DOHH2 (cell line): ENCODE measurements at regions not wholly inside any gene's neighbourhood (a gene's known extent, or its start where the extent isn't known, plus 50 kb on each side); places are given as distances from the start of the nearest gene placed in this dataset.

ENCODE experiments used
- H3F3A ChIP-seq: fragments of 200-600 bp; sonication (generic), shearing (Covaris generic); 2 replicates; pipeline ENCODE4 v1.6.0; 2016; ENCODE audit warnings: antibody characterized with exemption, mild to moderate bottlenecking; ENCODE audit not compliant: control insufficient read depth, insufficient read depth
- H3K27ac ChIP-seq: fragments of 200-600 bp; sonication (generic); 2 replicates; pipeline ENCODE4 v1.5.1; 2014; ENCODE audit warnings: low read depth, mild to moderate bottlenecking, low read length, moderate library complexity
- H3K27me3 ChIP-seq: fragments of 200-600 bp; sonication (generic); 2 replicates; pipeline ENCODE4 v1.6.1; 2014; ENCODE audit warnings: mild to moderate bottlenecking, low read length, mixed read lengths; ENCODE audit not compliant: control insufficient read depth
- H3K36me3 ChIP-seq: fragments of 200-600 bp; sonication (generic); 2 replicates; pipeline ENCODE4 v1.6.1; 2014; ENCODE audit warnings: mild to moderate bottlenecking, low read length, moderate library complexity, mixed read lengths; ENCODE audit not compliant: control insufficient read depth
- H3K4me1 ChIP-seq: fragments of 200-600 bp; sonication (generic); 2 replicates; pipeline ENCODE4 v1.6.1; 2014; ENCODE audit warnings: mild to moderate bottlenecking, low read length, mixed read lengths; ENCODE audit not compliant: control insufficient read depth
- H3K4me2 ChIP-seq: fragments of 200-600 bp; sonication (generic); 2 replicates; pipeline ENCODE4 v1.6.0; 2014; ENCODE audit warnings: mild to moderate bottlenecking, low read length, moderate library complexity
- H3K4me3 ChIP-seq: fragments of 200-600 bp; sonication (generic); 2 replicates; pipeline ENCODE4 v1.5.1; 2014; ENCODE audit warnings: mild to moderate bottlenecking, low read length, mixed read lengths
- H3K79me2 ChIP-seq: fragments of 200-600 bp; sonication (generic); 2 replicates; pipeline ENCODE4 v1.6.1; 2014; ENCODE audit warnings: mild to moderate bottlenecking, low read length, mixed read lengths; ENCODE audit not compliant: control insufficient read depth
- H3K9me2 ChIP-seq: fragments of 200-600 bp; sonication (generic); replicated peaks from 2 replicates; pipeline ENCODE4 v1.6.1; 2014; ENCODE audit warnings: mild to moderate bottlenecking, low read length, mixed read lengths; ENCODE audit not compliant: control insufficient read depth
- H3K9me3 ChIP-seq: fragments of 200-600 bp; sonication (generic); 2 replicates; pipeline ENCODE4 v1.6.1; 2014; ENCODE audit warnings: antibody characterized with exemption, low read length, mixed read lengths; ENCODE audit not compliant: control insufficient read depth, insufficient read depth
- H4K20me1 ChIP-seq: fragments of 200-600 bp; sonication (generic); 2 replicates; pipeline ENCODE4 v1.6.0; 2014; ENCODE audit warnings: low read depth, mild to moderate bottlenecking, antibody characterized with exemption, low read length, moderate library complexity; ENCODE audit not compliant: control insufficient read depth, insufficient read depth
- EZH2phosphoT487 ChIP-seq: fragments of 200-600 bp; sonication (generic); IDR thresholded peaks from 2 replicates; pipeline ENCODE4 v1.6.1; 2017; ENCODE audit warnings: borderline replicate concordance, mild to moderate bottlenecking, antibody characterized with exemption, low read length, moderate library complexity, mixed read lengths
- TF ChIP-seq, protein P1 (sequence below): fragments of 200-600 bp; sonication (generic); IDR thresholded peaks from one replicate; pipeline ENCODE4 v1.5.1; 2014; ENCODE audit warnings: antibody characterized with exemption, mild to moderate bottlenecking, low read depth, low read length; ENCODE audit not compliant: poor library complexity, severe bottlenecking

DNA sequence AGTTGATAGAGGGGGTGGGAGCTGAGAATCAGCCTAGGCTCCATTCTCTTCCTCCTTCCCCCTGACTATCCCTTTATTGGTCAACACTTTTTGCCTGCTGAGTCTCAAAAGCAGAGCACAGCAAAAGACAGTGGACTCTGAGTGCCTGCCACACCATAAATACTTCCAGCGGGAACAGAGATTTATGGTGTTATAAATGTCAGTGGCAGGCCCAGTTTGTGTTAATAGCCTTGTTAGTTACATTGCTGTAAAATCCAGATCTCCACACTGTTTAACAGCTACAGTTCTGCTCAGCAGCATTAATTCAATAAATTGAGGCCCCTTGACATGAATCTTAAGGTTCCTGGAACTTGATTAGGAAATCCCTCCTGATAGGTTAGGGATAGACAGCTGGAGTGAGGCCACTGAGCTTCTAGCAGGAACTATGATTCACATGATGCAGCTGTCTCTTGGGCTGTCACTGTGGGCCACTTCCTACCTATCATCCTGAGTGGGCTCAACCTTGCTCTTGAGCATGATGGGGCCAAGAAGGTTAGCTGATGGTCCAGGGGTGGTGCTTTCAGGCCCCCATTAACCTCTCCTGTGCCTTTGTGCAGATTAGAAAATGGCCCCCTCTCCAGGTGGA, 295.2 kb upstream of the SRRM4 start:
- Histone ChIP-seq H3K27ac (no peak overlapping the region), H3K27me3 (no peaks in the 10 kb centered on the region), H3F3A (no peaks in the 10 kb centered on the region), H3K79me2 (no peaks in the 10 kb centered on the region), H3K9me2 (no peaks in the 10 kb centered on the region), H3K9me3 (no peaks in the 10 kb centered on the region), H3K36me3 (no peaks in the 10 kb centered on the region), H3K4me1 (no peaks in the 10 kb centered on the region), H4K20me1 (no peaks in the 10 kb centered on the region), H3K4me2 (no peak overlapping the region), H3K4me3 (no peak overlapping the region)
- TF ChIP-seq EZH2phosphoT487, result no peak
- TF ChIP-seq, protein P1, sequence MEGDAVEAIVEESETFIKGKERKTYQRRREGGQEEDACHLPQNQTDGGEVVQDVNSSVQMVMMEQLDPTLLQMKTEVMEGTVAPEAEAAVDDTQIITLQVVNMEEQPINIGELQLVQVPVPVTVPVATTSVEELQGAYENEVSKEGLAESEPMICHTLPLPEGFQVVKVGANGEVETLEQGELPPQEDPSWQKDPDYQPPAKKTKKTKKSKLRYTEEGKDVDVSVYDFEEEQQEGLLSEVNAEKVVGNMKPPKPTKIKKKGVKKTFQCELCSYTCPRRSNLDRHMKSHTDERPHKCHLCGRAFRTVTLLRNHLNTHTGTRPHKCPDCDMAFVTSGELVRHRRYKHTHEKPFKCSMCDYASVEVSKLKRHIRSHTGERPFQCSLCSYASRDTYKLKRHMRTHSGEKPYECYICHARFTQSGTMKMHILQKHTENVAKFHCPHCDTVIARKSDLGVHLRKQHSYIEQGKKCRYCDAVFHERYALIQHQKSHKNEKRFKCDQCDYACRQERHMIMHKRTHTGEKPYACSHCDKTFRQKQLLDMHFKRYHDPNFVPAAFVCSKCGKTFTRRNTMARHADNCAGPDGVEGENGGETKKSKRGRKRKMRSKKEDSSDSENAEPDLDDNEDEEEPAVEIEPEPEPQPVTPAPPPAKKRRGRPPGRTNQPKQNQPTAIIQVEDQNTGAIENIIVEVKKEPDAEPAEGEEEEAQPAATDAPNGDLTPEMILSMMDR, result no peak

DNA sequence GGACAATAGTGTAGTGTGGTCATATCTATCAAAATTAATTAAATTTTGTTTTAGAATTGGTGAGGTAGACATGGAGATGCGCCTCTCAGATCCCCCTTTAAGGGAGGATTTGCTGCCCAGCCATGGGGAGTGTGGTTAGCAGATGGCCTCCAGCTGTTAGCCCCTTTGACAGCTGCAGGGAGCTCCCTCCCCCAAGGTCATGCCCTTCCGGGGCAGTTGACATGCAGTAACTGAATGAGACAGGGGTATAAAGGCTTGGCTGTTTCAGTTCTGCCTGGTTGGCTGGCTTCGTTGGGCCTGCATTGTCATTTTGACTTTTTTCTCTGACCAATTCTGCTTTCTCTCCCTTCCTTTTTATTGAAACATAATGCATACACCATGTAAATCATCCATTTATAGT, 291.5 kb upstream of the SRRM4 start:
- no peaks in the 10 kb centered on the region for H3K9me2 ChIP-seq
- H3K9me3 ChIP-seq, result no peaks in the 10 kb centered on the region
- no peaks in the 10 kb centered on the region for H3K4me1 ChIP-seq
- no peaks in the 10 kb centered on the region for H3K79me2 ChIP-seq
- no peak overlapping the region for H3K4me2 ChIP-seq
- no peak overlapping the region for H3K4me3 ChIP-seq
- H3K27me3 ChIP-seq, result no peaks in the 10 kb centered on the region
- no peaks in the 10 kb centered on the region for H3K36me3 ChIP-seq
- H3F3A ChIP-seq, result no peaks in the 10 kb centered on the region
- no peak overlapping the region for H3K27ac ChIP-seq
- no peak for TF ChIP-seq EZH2phosphoT487
- TF ChIP-seq, protein P1, result no peak
- H4K20me1 ChIP-seq, result no peaks in the 10 kb centered on the region

- Histone ChIP-seq H3K27ac (no peak overlapping the region), H3K27me3 (no peaks in the 10 kb centered on the region), H3K9me3 (no peaks in the 10 kb centered on the region), H3K4me1 (no peaks in the 10 kb centered on the region), H4K20me1 (no peaks in the 10 kb centered on the region), H3K4me2 (no peak overlapping the region), H3K4me3 (no peak overlapping the region), H3K36me3 (no peaks in the 10 kb centered on the region), H3K79me2 (no peaks in the 10 kb centered on the region), H3F3A (no peaks in the 10 kb centered on the region), H3K9me2 (no peaks in the 10 kb centered on the region)
- TF ChIP-seq EZH2phosphoT487, result no peak
- TF ChIP-seq, protein P1, result no peak
Observed at GRCh38 chr12:118690506-118690905, 290.8 kb upstream of the SRRM4 start.
